ACHN (cell line): ENCODE measurements at regions not wholly inside any gene's neighbourhood (a gene's known extent, or its start where the extent isn't known, plus 50 kb on each side); places are given as distances from the start of the nearest gene placed in this dataset.
A peak's percentile ranks its signal among the peaks of the same experiment; 100 is the strongest.

Experiments
- DNase-seq: peaks from one replicate; pipeline ENCODE4 v3.0.0-alpha.2; 2015
- in situ Hi-C: cut with HindIII; loops from 2 replicates; pipeline ENCODE4 v1.10.0; 2017; ENCODE audit warnings: low sequenced_read_pairs, low pct_ligation_motif_present, low pct_unique_long_range_greater_than_20kb

GRCh38 chrX:39857780-39858179 lies 240.0 kb downstream of the BCOR start:
- in situ Hi-C loops = no loop called here
- DNase-seq = no peak

GRCh38 chrX:39859991-39860861 lies 237.5 kb downstream of the BCOR start:
- no peak for DNase-seq
- in situ Hi-C loops = no loop called here

GRCh38 chrX:39862963-39863362 lies 234.8 kb downstream of the BCOR start:
- in situ Hi-C loops = no loop called here

GRCh38 chrX:39866229-39866628 lies 231.5 kb downstream of the BCOR start:
- in situ Hi-C loops = no loop called here

More at GRCh38 chrX:39862963-39863362, 234.8 kb downstream of the BCOR start:
- DNase-seq = no peak

GRCh38 chrX:39869846-39870601 lies 227.7 kb downstream of the BCOR start:
- DNase-seq = peak; percentile 22
- in situ Hi-C loops = no loop called here

More at GRCh38 chrX:39866229-39866628, 231.5 kb downstream of the BCOR start:
- DNase-seq = no peak

- no peak for DNase-seq
- in situ Hi-C loops = no loop called here
Observed at GRCh38 chrX:39871648-39872047, 226.1 kb downstream of the BCOR start.

- in situ Hi-C loops = no loop called here
- no peak for DNase-seq
Observed at GRCh38 chrX:39873117-39873516, 224.6 kb downstream of the BCOR start.

GRCh38 chrX:39874202-39874816 lies 223.4 kb downstream of the BCOR start:
- no peak for DNase-seq
- in situ Hi-C loops = no loop called here

- no peak for DNase-seq
- in situ Hi-C loops = no loop called here
Observed at GRCh38 chrX:39875834-39876628, 221.7 kb downstream of the BCOR start.

GRCh38 chrX:39877905-39878304 lies 219.9 kb downstream of the BCOR start:
- in situ Hi-C loops = no loop called here

GRCh38 chrX:39883666-39884065 lies 214.1 kb downstream of the BCOR start:
- no peak for DNase-seq
- in situ Hi-C loops = no loop called here

More at GRCh38 chrX:39877905-39878304, 219.9 kb downstream of the BCOR start:
- DNase-seq = no peak

- no peak for DNase-seq
- in situ Hi-C loops = no loop called here
Observed at GRCh38 chrX:39886282-39886681, 211.5 kb downstream of the BCOR start.

GRCh38 chrX:39888730-39889129 lies 209.0 kb downstream of the BCOR start:
- in situ Hi-C loops = no loop called here
- DNase-seq = no peak

- no peak for DNase-seq
- in situ Hi-C loops = no loop called here
Observed at GRCh38 chrX:39889704-39890103, 208.1 kb downstream of the BCOR start.

- no peak for DNase-seq
- in situ Hi-C loops = no loop called here
Observed at GRCh38 chrX:39890807-39891206, 207.0 kb downstream of the BCOR start.

- no peak for DNase-seq
Observed at GRCh38 chrX:39891781-39892180, 206.0 kb downstream of the BCOR start.

GRCh38 chrX:39893417-39894338 lies 204.1 kb downstream of the BCOR start:
- in situ Hi-C loops = no loop called here
- no peak for DNase-seq

More at GRCh38 chrX:39891781-39892180, 206.0 kb downstream of the BCOR start:
- in situ Hi-C loops = no loop called here
